ENCODE measurements at regions not wholly inside any gene's neighbourhood (a gene's known extent, or its start where the extent isn't known, plus 50 kb on each side); places are given as distances from the start of the nearest gene placed in this dataset.

DNA sequence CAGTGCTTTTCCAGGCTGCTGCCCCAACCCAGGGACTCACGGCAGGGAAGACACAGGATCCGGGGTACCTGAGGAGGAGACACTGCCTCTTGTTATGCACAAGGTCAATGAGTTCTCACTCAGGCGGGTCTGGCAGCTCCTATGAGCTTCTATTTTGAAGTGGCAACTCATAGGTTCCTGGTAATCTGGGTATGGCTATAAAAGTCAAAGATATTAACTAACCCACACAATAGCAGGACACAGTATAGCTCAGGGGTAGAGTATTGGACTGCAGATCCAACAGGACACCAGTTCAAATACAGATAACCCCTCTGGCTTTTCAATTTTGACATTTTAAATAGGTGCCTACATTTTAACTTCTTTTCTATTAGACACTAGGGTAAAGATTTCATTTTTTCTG lies 130.3 kb upstream of the ZNF746 start:
- intact Hi-C loops (cut with DNase I) = no loop called here
- Histone ChIP-seq H3K27ac (ENCODE audit: low read depth in 2 of 2, low read length in 2 of 2) (no peak overlapping the region), H3K27me3 (ENCODE audit: control insufficient read depth, insufficient read depth, low read length) (no peaks in the 10 kb centered on the region), H3K9me3 (ENCODE audit: control insufficient read depth in 2 of 3, insufficient read depth in 1 of 3, low read length in 3 of 3) (no peaks in the 10 kb centered on the region), H3K4me1 (ENCODE audit: control insufficient read depth in 2 of 3, insufficient read depth in 2 of 3, low read depth in 1 of 3, low read length in 3 of 3) (peaks cover 0 to 7% (median 4%) of the 10 kb centered on the region in 3 donors), H3K4me3 (ENCODE audit: low read length in 3 of 3) (no peak overlapping the region), H3K36me3 (ENCODE audit: control insufficient read depth in 2 of 3, insufficient read depth in 3 of 3, low read length in 3 of 3) (no peaks in the 10 kb centered on the region), H3K9ac (ENCODE audit: low read length in 3 of 3) (no peak overlapping the region)
- DNase-seq (no peak), FAIRE-seq (no peak)
- TF ChIP-seq, protein P1, sequence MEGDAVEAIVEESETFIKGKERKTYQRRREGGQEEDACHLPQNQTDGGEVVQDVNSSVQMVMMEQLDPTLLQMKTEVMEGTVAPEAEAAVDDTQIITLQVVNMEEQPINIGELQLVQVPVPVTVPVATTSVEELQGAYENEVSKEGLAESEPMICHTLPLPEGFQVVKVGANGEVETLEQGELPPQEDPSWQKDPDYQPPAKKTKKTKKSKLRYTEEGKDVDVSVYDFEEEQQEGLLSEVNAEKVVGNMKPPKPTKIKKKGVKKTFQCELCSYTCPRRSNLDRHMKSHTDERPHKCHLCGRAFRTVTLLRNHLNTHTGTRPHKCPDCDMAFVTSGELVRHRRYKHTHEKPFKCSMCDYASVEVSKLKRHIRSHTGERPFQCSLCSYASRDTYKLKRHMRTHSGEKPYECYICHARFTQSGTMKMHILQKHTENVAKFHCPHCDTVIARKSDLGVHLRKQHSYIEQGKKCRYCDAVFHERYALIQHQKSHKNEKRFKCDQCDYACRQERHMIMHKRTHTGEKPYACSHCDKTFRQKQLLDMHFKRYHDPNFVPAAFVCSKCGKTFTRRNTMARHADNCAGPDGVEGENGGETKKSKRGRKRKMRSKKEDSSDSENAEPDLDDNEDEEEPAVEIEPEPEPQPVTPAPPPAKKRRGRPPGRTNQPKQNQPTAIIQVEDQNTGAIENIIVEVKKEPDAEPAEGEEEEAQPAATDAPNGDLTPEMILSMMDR (IDR thresholded peaks at IDR 0.05; ENCODE audit: borderline replicate concordance, extremely low read depth, insufficient read depth) = no peak

DNA sequence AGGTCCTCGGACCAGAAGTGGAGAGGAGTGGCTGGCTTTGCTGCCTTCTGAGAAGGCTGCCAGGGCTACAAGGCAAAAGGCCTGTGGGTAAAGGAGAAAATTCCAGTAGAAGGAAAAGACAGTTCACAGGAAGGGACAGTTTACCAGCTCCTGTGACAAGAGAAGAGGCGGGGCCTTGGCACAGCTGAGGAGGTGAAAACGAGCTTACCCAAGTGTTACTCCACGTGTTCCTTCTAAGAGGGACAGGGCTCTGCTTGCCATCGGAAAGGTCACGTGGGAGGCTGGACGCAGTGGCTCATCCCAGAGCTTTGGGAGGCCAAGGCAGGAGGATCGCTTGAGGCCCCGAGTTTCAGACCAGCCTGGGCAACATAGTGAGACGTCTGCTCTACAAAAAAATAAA lies 129.4 kb upstream of the ZNF746 start:
- H3K4me1 ChIP-seq (ENCODE audit: control insufficient read depth in 2 of 3, insufficient read depth in 2 of 3, low read depth in 1 of 3, low read length in 3 of 3) = peaks cover 0 to 15% (median 8%) of the 10 kb centered on the region in 3 donors
- no peak overlapping the region for H3K4me3 ChIP-seq (ENCODE audit: low read length in 3 of 3)
- intact Hi-C loops (cut with DNase I) = no loop called here
- no peaks in the 10 kb centered on the region for H3K9me3 ChIP-seq (ENCODE audit: control insufficient read depth in 2 of 3, insufficient read depth in 1 of 3, low read length in 3 of 3)
- H3K27me3 ChIP-seq (ENCODE audit: control insufficient read depth, insufficient read depth, low read length) = no peaks in the 10 kb centered on the region
- DNase-seq (peak in 1 of 5 donors; percentile 7), FAIRE-seq (no peak)
- TF ChIP-seq, protein P1 (IDR thresholded peaks at IDR 0.05; ENCODE audit: borderline replicate concordance, extremely low read depth, insufficient read depth) = no peak
- H3K9ac ChIP-seq (ENCODE audit: low read length in 3 of 3) = no peak overlapping the region
- H3K36me3 ChIP-seq (ENCODE audit: control insufficient read depth in 2 of 3, insufficient read depth in 3 of 3, low read length in 3 of 3) = no peaks in the 10 kb centered on the region
- H3K27ac ChIP-seq (ENCODE audit: low read depth in 2 of 2, low read length in 2 of 2) = no peak overlapping the region

GRCh38 chr7:149625947-149626392 lies 128.4 kb upstream of the ZNF746 start:
- FAIRE-seq = no peak
- DNase-seq = peak in 3 of 5 donors; percentile 24 to 76 (median 66)

More at GRCh38 chr7:149625947-149626392, 128.4 kb upstream of the ZNF746 start:
- H3K9ac ChIP-seq (ENCODE audit: low read length in 3 of 3) = no peak overlapping the region
- no peaks in the 10 kb centered on the region for H3K27me3 ChIP-seq (ENCODE audit: control insufficient read depth, insufficient read depth, low read length)
- TF ChIP-seq, protein P1 (IDR thresholded peaks at IDR 0.05; ENCODE audit: borderline replicate concordance, extremely low read depth, insufficient read depth) = no peak
- peak overlapping the region in 2 of 3 donors; percentile 19 to 88 for H3K4me3 ChIP-seq (ENCODE audit: low read length in 3 of 3)
- H3K36me3 ChIP-seq (ENCODE audit: control insufficient read depth in 2 of 3, insufficient read depth in 3 of 3, low read length in 3 of 3) = peaks cover 0 to under 1% (median under 1%) of the 10 kb centered on the region in 3 donors
- H3K4me1 ChIP-seq (ENCODE audit: control insufficient read depth in 2 of 3, insufficient read depth in 2 of 3, low read depth in 1 of 3, low read length in 3 of 3) = peaks cover 0 to 15% (median 8%) of the 10 kb centered on the region in 3 donors
- H3K27ac ChIP-seq (ENCODE audit: low read depth in 2 of 2, low read length in 2 of 2) = no peak overlapping the region
- intact Hi-C loops (cut with DNase I) = no loop called here
- no peaks in the 10 kb centered on the region for H3K9me3 ChIP-seq (ENCODE audit: control insufficient read depth in 2 of 3, insufficient read depth in 1 of 3, low read length in 3 of 3)

Measured in kidney (tissue), 13 donors.